HEK293 (cell line): ENCODE measurements at regions not wholly inside any gene's neighbourhood (a gene's known extent, or its start where the extent isn't known, plus 50 kb on each side); places are given as distances from the start of the nearest gene placed in this dataset.

ENCODE experiments used
- CTCF ChIA-PET: fragments of 350-600 bp; formaldehyde crosslinking; extraction: SDS; loops from one replicate; lab custom pipeline; 2021; ENCODE audit warnings: antibody characterized with exemption; lab: Yijun Ruan, JAX
- POLR2A ChIA-PET: fragments of 300-600 bp; formaldehyde crosslinking; extraction: SDS; loops from one replicate; lab custom pipeline; 2020; ENCODE audit warnings: antibody characterized with exemption, inconsistent platforms; lab: Yijun Ruan, JAX
- H3K27ac ChIP-seq: fragments of 200-500 bp; sonication (Bioruptor generic); 2 replicates; pipeline ENCODE4 v1.5.1; 2014; ENCODE audit warnings: low read depth, low read length, control low read depth, inconsistent platforms; ENCODE audit errors: extremely low read depth
- H3K36me3 ChIP-seq, 2 experiments: fragments of 200-500 bp in 1 of 2; sonication (Bioruptor generic) in 1 of 2; 1 replicate in 1 of 2; 2 replicates in 1 of 2; pipeline ENCODE4 v1.5.1; 2014 to 2017; ENCODE audit warnings: inconsistent platforms in 2 of 2, low read length in 2 of 2; ENCODE audit not compliant: control insufficient read depth in 2 of 2, insufficient read depth in 1 of 2
- H3K4me1 ChIP-seq: fragments of 200-500 bp; sonication (Bioruptor generic); 2 replicates; pipeline ENCODE4 v1.5.1; 2014; ENCODE audit warnings: mild to moderate bottlenecking, low read length, inconsistent platforms; ENCODE audit not compliant: control insufficient read depth, insufficient read depth
- H3K4me3 ChIP-seq: 2 replicates; pipeline ENCODE4 v1.5.1; 2011; ENCODE audit warnings: low read depth, mild to moderate bottlenecking, control low read depth, low read length, moderate library complexity
- H3K9me3 ChIP-seq: fragments of 200-500 bp; sonication (Bioruptor generic); 2 replicates; pipeline ENCODE4 v1.5.1; 2014; ENCODE audit warnings: low read depth, low read length, inconsistent platforms; ENCODE audit not compliant: control insufficient read depth, insufficient read depth
- GFI1B ChIP-seq: fragments of 450-650 bp; formaldehyde crosslinking; IDR thresholded peaks from 2 replicates; pipeline ENCODE4 v1.5.1; 2016; ENCODE audit warnings: missing biosample characterization, missing genetic modification characterization
- TRIM28 ChIP-seq: IDR thresholded peaks from 2 replicates; pipeline ENCODE4 v1.6.1; 2011; ENCODE audit warnings: low read length, control low read depth, borderline replicate concordance
- ZBTB20 ChIP-seq: fragments of 450-650 bp; formaldehyde crosslinking; IDR thresholded peaks from 2 replicates; pipeline ENCODE4 v1.5.1; 2016; ENCODE audit warnings: missing biosample characterization, missing genetic modification characterization
- ZEB2 ChIP-seq: fragments of 450-650 bp; formaldehyde crosslinking; IDR thresholded peaks from 2 replicates; pipeline ENCODE4 v1.5.1; 2016; ENCODE audit warnings: missing biosample characterization, missing genetic modification characterization
- ZNF146 ChIP-seq: fragments of 450-650 bp; formaldehyde crosslinking; IDR thresholded peaks from 2 replicates; pipeline ENCODE4 v1.5.1; 2016; ENCODE audit warnings: missing biosample characterization, missing genetic modification characterization
- ZNF19 ChIP-seq: fragments of 450-650 bp; formaldehyde crosslinking; IDR thresholded peaks from 2 replicates; pipeline ENCODE4; 2016; ENCODE audit warnings: missing biosample characterization, missing genetic modification characterization, low read depth
- ZNF23 ChIP-seq: fragments of 450-650 bp; formaldehyde crosslinking; IDR thresholded peaks from 2 replicates; pipeline ENCODE4 v1.5.1; 2016; ENCODE audit warnings: missing biosample characterization, missing genetic modification characterization, borderline replicate concordance
- ZNF341 ChIP-seq: fragments of 450-650 bp; formaldehyde crosslinking; IDR thresholded peaks from 2 replicates; pipeline ENCODE4; 2016; ENCODE audit warnings: low read depth, missing biosample characterization, missing genetic modification characterization
- ZNF366 ChIP-seq: fragments of 450-650 bp; formaldehyde crosslinking; conservative IDR thresholded peaks from 2 replicates; pipeline ENCODE4 v1.5.1; 2016; ENCODE audit warnings: missing biosample characterization, missing genetic modification characterization
- ZNF571 ChIP-seq: fragments of 450-650 bp; formaldehyde crosslinking; IDR thresholded peaks from 2 replicates; pipeline ENCODE4 v1.5.0; 2017; ENCODE audit warnings: missing biosample characterization, missing genetic modification characterization
- ZNF585B ChIP-seq: fragments of 450-650 bp; formaldehyde crosslinking; IDR thresholded peaks from 2 replicates; pipeline ENCODE4 v1.5.1; 2016; ENCODE audit warnings: missing biosample characterization, missing genetic modification characterization
- ZNF830 ChIP-seq: fragments of 450-650 bp; IDR thresholded peaks from 2 replicates; pipeline ENCODE4 v1.5.0; 2018; ENCODE audit warnings: missing biosample characterization, missing genetic modification characterization, low read depth, mild to moderate bottlenecking, moderate library complexity
- TF ChIP-seq, protein P1 (sequence below): fragments of 450-650 bp; formaldehyde crosslinking; IDR thresholded peaks from 2 replicates; pipeline ENCODE4 v1.5.1; 2016; ENCODE audit warnings: missing biosample characterization, missing genetic modification characterization, borderline replicate concordance
- TF ChIP-seq, protein P2 (sequence below): fragments of 450-650 bp; formaldehyde crosslinking; IDR thresholded peaks from 2 replicates; pipeline ENCODE4 v1.5.1; 2016; ENCODE audit warnings: missing biosample characterization, missing genetic modification characterization
- TF ChIP-seq, protein P3 (sequence below): fragments of 450-650 bp; formaldehyde crosslinking; conservative IDR thresholded peaks from 2 replicates; pipeline ENCODE4 v1.5.1; 2016; ENCODE audit warnings: low read depth, missing biosample characterization, missing genetic modification characterization
- TF ChIP-seq, protein P4 (sequence below): fragments of 450-650 bp; formaldehyde crosslinking; IDR thresholded peaks from 2 replicates; pipeline ENCODE4 v1.5.1; 2017; ENCODE audit warnings: missing biosample characterization, missing genetic modification characterization
- TF ChIP-seq, protein P5 (sequence below): fragments of 450-650 bp; formaldehyde crosslinking; IDR thresholded peaks from 2 replicates; pipeline ENCODE4 v1.5.1; 2016; ENCODE audit warnings: missing biosample characterization, missing genetic modification characterization

DNA sequence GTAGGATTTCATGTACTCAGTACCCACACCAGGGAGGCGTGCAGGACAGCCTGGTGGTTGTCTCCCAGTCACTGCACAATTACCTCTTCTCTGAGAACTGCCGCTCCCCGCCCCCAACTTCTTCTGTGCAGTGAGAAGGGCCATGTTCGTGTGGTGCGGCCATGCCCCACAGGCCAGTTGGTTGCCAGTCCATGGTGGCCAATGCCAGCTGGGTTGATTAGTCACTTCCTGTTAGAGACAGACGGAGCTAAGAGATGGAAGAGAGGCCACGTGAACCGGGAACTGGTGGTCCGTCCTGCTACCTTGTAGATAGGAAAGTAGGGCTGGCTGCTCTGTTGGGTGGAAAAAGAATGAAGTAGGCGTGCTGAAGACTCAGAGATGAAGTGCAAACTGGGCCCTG lies 206.5 kb downstream of the ABCC12 start (continued):
- TF ChIP-seq, protein P1, sequence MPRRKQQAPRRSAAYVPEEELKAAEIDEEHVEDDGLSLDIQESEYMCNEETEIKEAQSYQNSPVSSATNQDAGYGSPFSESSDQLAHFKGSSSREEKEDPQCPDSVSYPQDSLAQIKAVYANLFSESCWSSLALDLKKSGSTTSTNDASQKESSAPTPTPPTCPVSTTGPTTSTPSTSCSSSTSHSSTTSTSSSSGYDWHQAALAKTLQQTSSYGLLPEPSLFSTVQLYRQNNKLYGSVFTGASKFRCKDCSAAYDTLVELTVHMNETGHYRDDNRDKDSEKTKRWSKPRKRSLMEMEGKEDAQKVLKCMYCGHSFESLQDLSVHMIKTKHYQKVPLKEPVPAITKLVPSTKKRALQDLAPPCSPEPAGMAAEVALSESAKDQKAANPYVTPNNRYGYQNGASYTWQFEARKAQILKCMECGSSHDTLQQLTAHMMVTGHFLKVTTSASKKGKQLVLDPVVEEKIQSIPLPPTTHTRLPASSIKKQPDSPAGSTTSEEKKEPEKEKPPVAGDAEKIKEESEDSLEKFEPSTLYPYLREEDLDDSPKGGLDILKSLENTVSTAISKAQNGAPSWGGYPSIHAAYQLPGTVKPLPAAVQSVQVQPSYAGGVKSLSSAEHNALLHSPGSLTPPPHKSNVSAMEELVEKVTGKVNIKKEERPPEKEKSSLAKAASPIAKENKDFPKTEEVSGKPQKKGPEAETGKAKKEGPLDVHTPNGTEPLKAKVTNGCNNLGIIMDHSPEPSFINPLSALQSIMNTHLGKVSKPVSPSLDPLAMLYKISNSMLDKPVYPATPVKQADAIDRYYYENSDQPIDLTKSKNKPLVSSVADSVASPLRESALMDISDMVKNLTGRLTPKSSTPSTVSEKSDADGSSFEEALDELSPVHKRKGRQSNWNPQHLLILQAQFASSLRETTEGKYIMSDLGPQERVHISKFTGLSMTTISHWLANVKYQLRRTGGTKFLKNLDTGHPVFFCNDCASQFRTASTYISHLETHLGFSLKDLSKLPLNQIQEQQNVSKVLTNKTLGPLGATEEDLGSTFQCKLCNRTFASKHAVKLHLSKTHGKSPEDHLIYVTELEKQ (tag by site-specific recombination): no peak
- TF ChIP-seq TRIM28: no peak
- TF ChIP-seq ZNF366 (tag by site-specific recombination): no peak
- TF ChIP-seq ZNF23: no peak

DNA sequence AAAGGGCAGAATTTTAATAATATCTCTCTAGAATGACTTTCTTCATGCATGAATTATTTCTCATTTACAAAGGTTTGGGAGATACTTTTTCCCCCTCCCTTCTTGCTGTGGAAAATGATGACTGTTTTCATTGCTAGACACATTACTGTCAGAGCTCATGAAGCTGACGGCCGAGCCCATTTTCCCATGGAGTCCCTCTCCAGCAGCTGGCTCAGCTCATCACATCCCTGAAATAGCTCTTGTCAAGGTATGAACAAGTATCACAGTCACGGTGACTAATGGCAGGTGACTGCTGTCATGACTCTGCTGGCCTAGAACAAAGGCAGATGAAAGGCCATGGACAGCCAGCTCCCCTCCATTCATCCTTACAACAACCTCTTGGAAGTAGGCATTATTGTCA lies 208.1 kb downstream of the ABCC12 start:
- CTCF ChIA-PET: no interaction called here
- Histone ChIP-seq H3K4me1 (no peaks in the 10 kb centered on the region), H3K36me3 (no peaks in the 10 kb centered on the region), H3K9me3 (no peaks in the 10 kb centered on the region), H3K27ac (no peak overlapping the region), H3K4me3 (no peak overlapping the region)
- POLR2A ChIA-PET: no interaction called here
- TF ChIP-seq, protein P2, sequence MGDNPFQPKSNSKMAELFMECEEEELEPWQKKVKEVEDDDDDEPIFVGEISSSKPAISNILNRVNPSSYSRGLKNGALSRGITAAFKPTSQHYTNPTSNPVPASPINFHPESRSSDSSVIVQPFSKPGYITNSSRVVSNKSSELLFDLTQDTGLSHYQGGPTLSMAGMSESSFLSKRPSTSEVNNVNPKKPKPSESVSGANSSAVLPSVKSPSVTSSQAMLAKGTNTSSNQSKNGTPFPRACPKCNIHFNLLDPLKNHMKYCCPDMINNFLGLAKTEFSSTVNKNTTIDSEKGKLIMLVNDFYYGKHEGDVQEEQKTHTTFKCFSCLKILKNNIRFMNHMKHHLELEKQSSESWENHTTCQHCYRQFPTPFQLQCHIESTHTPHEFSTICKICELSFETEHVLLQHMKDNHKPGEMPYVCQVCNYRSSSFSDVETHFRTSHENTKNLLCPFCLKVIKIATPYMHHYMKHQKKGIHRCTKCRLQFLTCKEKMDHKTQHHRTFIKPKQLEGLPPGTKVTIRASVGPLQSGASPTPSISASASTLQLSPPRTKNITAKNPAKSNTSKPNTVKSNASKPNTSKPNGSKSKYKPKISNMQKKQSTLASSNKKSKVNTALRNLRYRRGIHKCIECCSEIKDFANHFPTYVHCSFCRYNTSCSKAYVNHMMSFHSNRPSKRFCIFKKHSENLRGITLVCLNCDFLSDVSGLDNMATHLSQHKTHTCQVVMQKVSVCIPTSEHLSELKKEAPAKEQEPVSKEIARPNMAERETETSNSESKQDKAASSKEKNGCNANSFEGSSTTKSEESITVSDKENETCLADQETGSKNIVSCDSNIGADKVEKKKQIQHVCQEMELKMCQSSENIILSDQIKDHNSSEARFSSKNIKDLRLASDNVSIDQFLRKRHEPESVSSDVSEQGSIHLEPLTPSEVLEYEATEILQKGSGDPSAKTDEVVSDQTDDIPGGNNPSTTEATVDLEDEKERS (tag by site-specific recombination): no peak
- TF ChIP-seq ZNF146 (tag by site-specific recombination) (no peak), ZNF571 (tag by site-specific recombination) (no peak), ZBTB20 (no peak), ZNF19 (tag by site-specific recombination) (no peak), ZNF341 (tag by site-specific recombination) (no peak), ZNF830 (tag by site-specific recombination) (no peak), ZNF585B (no peak), ZEB2 (tag by site-specific recombination) (no peak), GFI1B (tag by site-specific recombination) (no peak)
- TF ChIP-seq, protein P3, sequence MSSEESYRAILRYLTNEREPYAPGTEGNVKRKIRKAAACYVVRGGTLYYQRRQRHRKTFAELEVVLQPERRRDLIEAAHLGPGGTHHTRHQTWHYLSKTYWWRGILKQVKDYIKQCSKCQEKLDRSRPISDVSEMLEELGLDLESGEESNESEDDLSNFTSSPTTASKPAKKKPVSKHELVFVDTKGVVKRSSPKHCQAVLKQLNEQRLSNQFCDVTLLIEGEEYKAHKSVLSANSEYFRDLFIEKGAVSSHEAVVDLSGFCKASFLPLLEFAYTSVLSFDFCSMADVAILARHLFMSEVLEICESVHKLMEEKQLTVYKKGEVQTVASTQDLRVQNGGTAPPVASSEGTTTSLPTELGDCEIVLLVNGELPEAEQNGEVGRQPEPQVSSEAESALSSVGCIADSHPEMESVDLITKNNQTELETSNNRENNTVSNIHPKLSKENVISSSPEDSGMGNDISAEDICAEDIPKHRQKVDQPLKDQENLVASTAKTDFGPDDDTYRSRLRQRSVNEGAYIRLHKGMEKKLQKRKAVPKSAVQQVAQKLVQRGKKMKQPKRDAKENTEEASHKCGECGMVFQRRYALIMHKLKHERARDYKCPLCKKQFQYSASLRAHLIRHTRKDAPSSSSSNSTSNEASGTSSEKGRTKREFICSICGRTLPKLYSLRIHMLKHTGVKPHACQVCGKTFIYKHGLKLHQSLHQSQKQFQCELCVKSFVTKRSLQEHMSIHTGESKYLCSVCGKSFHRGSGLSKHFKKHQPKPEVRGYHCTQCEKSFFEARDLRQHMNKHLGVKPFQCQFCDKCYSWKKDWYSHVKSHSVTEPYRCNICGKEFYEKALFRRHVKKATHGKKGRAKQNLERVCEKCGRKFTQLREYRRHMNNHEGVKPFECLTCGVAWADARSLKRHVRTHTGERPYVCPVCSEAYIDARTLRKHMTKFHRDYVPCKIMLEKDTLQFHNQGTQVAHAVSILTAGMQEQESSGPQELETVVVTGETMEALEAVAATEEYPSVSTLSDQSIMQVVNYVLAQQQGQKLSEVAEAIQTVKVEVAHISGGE (tag by site-specific recombination): no peak
- TF ChIP-seq, protein P4, sequence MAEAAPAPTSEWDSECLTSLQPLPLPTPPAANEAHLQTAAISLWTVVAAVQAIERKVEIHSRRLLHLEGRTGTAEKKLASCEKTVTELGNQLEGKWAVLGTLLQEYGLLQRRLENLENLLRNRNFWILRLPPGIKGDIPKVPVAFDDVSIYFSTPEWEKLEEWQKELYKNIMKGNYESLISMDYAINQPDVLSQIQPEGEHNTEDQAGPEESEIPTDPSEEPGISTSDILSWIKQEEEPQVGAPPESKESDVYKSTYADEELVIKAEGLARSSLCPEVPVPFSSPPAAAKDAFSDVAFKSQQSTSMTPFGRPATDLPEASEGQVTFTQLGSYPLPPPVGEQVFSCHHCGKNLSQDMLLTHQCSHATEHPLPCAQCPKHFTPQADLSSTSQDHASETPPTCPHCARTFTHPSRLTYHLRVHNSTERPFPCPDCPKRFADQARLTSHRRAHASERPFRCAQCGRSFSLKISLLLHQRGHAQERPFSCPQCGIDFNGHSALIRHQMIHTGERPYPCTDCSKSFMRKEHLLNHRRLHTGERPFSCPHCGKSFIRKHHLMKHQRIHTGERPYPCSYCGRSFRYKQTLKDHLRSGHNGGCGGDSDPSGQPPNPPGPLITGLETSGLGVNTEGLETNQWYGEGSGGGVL (tag by site-specific recombination): no peak
- TF ChIP-seq, protein P5, sequence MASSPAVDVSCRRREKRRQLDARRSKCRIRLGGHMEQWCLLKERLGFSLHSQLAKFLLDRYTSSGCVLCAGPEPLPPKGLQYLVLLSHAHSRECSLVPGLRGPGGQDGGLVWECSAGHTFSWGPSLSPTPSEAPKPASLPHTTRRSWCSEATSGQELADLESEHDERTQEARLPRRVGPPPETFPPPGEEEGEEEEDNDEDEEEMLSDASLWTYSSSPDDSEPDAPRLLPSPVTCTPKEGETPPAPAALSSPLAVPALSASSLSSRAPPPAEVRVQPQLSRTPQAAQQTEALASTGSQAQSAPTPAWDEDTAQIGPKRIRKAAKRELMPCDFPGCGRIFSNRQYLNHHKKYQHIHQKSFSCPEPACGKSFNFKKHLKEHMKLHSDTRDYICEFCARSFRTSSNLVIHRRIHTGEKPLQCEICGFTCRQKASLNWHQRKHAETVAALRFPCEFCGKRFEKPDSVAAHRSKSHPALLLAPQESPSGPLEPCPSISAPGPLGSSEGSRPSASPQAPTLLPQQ: no peak
